ENCODE measurements at regions not wholly inside any gene's neighbourhood (a gene's known extent, or its start where the extent isn't known, plus 50 kb on each side); places are given as distances from the start of the nearest gene placed in this dataset.

DNA sequence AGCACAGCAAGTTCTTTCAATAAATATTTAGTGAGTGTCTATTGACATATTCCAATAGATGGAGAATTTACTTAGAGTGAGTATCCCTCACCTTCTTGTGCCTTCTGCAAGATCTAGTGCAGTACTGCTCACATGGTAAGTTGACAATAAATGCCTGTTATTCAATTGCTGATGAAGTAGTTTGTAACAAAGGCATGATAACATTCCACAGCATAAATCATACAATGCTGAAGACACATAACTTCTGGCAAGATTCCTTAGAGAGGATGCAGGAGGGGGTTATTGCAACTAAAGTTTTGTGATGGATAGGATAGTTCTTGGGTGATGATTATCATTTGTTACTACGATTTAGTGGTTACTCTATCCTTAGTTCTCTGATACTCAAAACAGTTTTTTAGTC is 112.2 kb upstream of the RBMS3 start:
- TF ChIP-seq, protein P1, sequence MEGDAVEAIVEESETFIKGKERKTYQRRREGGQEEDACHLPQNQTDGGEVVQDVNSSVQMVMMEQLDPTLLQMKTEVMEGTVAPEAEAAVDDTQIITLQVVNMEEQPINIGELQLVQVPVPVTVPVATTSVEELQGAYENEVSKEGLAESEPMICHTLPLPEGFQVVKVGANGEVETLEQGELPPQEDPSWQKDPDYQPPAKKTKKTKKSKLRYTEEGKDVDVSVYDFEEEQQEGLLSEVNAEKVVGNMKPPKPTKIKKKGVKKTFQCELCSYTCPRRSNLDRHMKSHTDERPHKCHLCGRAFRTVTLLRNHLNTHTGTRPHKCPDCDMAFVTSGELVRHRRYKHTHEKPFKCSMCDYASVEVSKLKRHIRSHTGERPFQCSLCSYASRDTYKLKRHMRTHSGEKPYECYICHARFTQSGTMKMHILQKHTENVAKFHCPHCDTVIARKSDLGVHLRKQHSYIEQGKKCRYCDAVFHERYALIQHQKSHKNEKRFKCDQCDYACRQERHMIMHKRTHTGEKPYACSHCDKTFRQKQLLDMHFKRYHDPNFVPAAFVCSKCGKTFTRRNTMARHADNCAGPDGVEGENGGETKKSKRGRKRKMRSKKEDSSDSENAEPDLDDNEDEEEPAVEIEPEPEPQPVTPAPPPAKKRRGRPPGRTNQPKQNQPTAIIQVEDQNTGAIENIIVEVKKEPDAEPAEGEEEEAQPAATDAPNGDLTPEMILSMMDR (IDR thresholded peaks at IDR 0.05; ENCODE audit: insufficient read depth, low read length, poor library complexity, severe bottlenecking), result no peak
- no peak for TF ChIP-seq EZH2phosphoT487 (conservative IDR thresholded peaks at IDR 0.05; ENCODE audit: low read length)
